T-helper 2 cell (primary cell): ENCODE measurements at regions not wholly inside any gene's neighbourhood (a gene's known extent, or its start where the extent isn't known, plus 50 kb on each side); places are given as distances from the start of the nearest gene placed in this dataset.

Experiments
- DNase-seq, 5 experiments: peaks; one replicate each; pipeline versions ENCODE4 v3.0.0 to v3.0.0-alpha.2; 2012 to 2022

DNA sequence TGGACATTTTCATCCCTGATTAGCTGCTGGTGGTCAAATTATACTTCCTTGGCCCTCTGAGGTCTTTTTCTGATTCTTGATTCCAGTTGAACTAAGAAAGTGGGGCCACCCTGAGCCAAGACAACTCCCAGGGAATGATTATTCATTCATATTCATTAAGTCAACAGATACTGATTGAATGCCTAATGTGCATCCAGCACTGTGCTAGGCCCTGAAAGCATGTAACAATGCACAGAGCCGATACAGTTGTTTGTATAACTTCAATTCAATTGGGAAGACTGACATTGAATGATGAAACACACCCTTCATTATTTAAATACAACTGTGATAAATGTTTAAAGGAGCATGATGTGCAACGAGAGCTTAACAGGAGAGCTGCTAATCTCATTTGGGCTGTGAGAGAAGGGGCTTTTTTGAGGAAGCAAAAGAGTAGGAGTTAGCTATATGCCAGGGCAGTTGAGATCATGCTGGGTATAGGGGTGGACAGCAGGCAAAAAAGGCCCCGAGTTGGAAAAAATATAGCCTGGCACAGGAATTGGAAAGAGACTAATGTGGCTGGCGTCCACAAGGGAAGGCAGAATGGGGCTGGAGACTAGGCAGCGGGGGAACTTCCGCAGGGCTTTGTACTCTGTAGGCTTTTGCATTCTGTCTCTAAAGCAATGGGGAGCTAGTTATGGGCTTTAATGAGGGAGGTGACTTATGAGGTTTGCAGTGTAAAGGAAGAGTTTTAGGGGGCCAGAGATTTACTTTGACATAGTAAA lies 57.2 kb upstream of the ACVR1 start:
- DNase-seq: no peak

DNA sequence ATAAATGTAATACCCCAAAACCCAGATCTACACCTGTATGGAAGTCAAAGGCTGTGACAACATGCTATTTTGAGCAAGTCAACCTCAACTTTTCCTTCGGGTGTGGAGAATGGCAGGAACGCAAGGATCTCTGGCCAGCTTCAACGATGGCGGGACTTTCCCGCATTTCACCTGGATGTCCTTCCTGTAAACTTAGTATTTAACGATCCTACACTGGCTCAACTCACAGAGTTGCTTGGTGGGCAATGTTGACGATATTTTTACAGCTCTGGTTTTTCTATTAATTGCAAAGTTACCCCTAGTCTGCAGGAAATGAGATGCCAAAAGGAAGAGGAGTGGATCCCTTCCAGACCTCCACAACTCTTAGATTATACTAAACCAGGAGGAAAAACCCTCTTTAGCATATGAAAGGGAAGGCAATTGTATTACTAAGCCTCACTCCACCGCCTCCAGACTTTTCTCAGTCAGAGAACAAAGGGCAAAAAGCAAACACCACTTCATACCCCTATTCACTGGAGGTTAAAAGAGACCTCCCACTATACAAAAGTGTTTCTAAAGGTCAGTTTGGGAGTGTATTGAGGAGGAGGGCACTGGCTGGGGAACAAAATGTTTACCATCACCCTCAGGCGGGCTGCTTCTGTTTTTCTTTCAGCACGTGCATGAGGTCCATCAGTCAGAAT lies 56.5 kb upstream of the ACVR1 start:
- DNase-seq: no peak

DNA sequence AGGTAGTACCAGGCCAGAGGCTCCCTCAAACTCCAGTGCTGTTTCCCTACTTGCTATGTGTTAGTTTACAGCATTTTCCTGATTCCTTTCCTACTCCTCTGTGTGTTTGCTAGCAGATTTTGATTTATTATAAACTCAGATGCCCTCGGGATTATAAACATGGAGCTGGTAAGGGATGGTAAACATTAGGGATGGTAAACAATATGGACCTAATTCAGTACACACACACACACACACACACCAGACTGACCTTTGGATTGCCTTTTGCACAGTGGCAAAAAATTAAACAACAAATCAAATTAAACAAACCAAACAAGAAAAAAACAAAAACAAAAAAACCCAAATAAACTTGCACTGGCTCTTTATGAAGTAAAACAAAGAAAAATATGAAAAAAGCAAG lies 55.4 kb upstream of the ACVR1 start:
- no peak for DNase-seq

DNA sequence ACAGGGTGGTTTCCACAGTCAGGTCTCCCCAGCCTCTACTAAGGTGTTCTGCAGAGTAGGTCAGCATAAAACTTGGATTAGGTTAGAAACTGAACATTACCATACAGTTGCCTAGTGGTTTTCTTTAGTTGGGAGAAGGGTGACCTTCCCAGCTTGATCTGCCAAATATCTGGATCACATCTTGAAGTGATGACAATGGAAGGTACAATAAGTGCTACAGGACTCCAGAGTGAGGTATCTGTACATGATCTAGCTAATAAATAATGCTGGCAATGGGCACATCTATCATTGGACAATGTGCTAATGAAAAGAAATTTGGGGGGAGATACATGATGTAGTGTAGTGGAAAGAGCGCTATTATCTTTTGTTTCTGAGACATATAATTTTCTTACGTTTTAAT lies 54.6 kb upstream of the ACVR1 start:
- no peak for DNase-seq

DNA sequence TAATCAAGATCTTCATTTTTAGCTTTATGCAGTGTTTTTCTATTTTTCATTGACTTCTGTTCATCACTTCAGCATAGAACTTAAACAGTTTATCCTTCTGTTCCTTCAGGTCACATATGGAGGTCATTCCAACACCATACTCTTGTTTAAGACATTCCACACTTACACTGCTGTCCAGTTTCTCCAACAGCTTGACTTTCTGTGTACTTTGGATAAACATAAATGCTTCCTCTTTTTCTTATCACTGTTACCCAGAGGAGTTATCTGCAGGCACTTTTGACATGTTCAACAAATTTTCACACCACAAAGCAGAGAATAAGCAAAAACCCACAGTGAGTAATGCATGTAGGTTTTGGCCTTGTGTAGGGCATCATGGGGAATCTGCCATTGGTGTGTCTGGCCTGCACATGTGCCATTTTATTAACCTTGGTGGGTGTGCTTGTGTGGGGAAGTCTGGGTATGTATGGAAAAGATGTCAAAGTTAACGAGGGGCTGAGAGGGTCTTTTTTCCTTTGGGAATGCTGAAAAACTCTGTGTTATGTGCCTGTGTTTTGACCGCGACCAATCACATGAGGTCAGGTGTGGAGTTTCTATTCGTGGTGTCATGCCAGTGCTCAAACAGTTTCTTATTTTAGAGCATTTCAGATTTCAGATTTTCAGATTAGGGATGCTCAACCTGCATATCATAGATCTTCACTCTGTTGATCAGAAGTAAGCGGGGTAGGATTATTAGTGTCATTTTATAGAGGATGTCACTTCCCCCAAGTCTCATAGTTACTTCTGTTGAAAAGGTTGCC lies 53.9 kb upstream of the ACVR1 start:
- DNase-seq: no peak

DNA sequence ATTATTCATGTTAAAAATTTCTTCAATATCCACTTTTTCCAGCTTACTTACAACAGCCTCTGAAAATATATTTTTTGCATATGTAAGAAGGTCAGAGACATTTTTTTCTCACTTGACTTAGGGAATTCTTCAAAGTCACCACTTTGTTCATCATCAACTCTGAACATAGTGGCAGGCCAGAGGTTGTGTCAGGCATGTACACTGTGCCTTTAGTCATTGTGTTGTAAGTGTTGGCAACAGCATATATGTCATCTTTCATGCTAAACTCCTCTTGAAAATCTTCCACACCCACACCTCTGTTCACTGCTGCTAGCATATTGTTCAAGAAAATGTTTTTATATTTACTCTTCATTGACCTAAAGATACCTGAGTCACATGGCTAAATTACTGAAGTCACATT lies 52.2 kb upstream of the ACVR1 start:
- DNase-seq: no peak

DNA sequence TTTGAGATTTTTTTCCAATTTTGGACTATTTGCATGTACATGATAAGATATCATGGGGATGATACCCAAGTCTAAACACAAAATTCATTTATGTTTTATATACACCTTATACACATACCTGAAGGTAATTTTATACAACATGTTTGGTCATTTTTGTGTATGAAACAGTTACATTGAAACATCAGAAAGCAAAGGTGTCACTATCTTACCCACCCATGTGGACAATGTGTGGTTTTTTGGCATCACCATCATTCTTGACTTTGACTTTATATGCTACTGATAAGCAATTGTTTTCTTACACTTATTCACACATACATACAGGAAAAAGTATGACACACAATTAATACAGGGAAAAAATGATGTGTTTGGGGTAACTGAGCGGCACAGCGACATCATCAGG lies 51.0 kb upstream of the ACVR1 start:
- DNase-seq: no peak
